Activated T-helper 2 cell treated with anti-CD3 and anti-CD28 coated beads, Interferon-gamma antibody, Interleukin-2, Interleukin-4, amounts not matched to agents 10 μg/mL and 5 μg/mL and 100 μg/mL, durations not matched to agents 14 hours and 24 hours and 36 hours (primary cell): ENCODE measurements at regions not wholly inside any gene's neighbourhood (a gene's known extent, or its start where the extent isn't known, plus 50 kb on each side); places are given as distances from the start of the nearest gene placed in this dataset.

Experiments used
- DNase-seq: peaks from one replicate; pipeline ENCODE4 v3.0.0; 2021; ENCODE audit warnings: low spot score
- H3K27ac Mint-ChIP-seq: one replicate; pipeline ENCODE4 v1.8.0; 2021; ENCODE audit warnings: mixed read lengths
- H3K27me3 Mint-ChIP-seq: one replicate; pipeline ENCODE4 v1.8.0; 2021; ENCODE audit warnings: low read depth, mixed read lengths
- H3K36me3 Mint-ChIP-seq: one replicate; pipeline ENCODE4 v1.8.0; 2021; ENCODE audit warnings: low read depth, mixed read lengths
- H3K4me1 Mint-ChIP-seq: one replicate; pipeline ENCODE4 v1.8.0; 2021; ENCODE audit warnings: low read depth, mixed read lengths
- H3K4me3 Mint-ChIP-seq: one replicate; pipeline ENCODE4 v1.8.0; 2021; ENCODE audit warnings: low read depth, mild to moderate bottlenecking, moderate library complexity, mixed read lengths
- H3K9me3 Mint-ChIP-seq: one replicate; pipeline ENCODE4 v1.8.0; 2021; ENCODE audit warnings: mixed read lengths
- intact Hi-C: fragments of 100-400 bp; cut with micrococcal nuclease; formaldehyde crosslinking; loops from one replicate; pipeline ENCODE4 v1.15.1; 2023

- no peaks in the 10 kb centered on the region for H3K4me1 Mint-ChIP-seq
- H3K9me3 Mint-ChIP-seq: no peaks in the 10 kb centered on the region
- H3K27ac Mint-ChIP-seq: no peak overlapping the region
- H3K27me3 Mint-ChIP-seq: no peaks in the 10 kb centered on the region
- intact Hi-C loops: loop anchor here (5.0 to 10.0 kb wide), 2 partner anchors 648 to 730 kb away; no protein-coding TSS in a partner anchor
- no peak for DNase-seq
- no peaks in the 10 kb centered on the region for H3K36me3 Mint-ChIP-seq
- H3K4me3 Mint-ChIP-seq: no peak overlapping the region
These were observed 531.3 kb upstream of the JAG1 start for GRCh38 chr20:11204926-11205768.

- Mint-ChIP-seq H3K4me3 (no peak overlapping the region), H3K9me3 (no peaks in the 10 kb centered on the region), H3K36me3 (no peaks in the 10 kb centered on the region), H3K27me3 (no peaks in the 10 kb centered on the region), H3K4me1 (no peaks in the 10 kb centered on the region), H3K27ac (no peak overlapping the region)
- intact Hi-C loops: loop anchor here (5.0 to 10.0 kb wide), 2 partner anchors 649 to 731 kb away; no protein-coding TSS in a partner anchor
- DNase-seq: no peak
These were observed 532.1 kb upstream of the JAG1 start for GRCh38 chr20:11205769-11206362.

- no peak for DNase-seq
- Mint-ChIP-seq H3K27ac (no peak overlapping the region), H3K4me3 (no peak overlapping the region), H3K9me3 (no peaks in the 10 kb centered on the region), H3K36me3 (no peaks in the 10 kb centered on the region), H3K4me1 (no peaks in the 10 kb centered on the region), H3K27me3 (no peaks in the 10 kb centered on the region)
- intact Hi-C loops: loop anchor here (5.0 to 10.0 kb wide), 2 partner anchors 651 to 733 kb away; no protein-coding TSS in a partner anchor
These were observed 534.1 kb upstream of the JAG1 start for GRCh38 chr20:11207749-11208502.

- Mint-ChIP-seq H3K27ac (no peak overlapping the region), H3K36me3 (no peaks in the 10 kb centered on the region), H3K4me3 (no peak overlapping the region), H3K27me3 (no peaks in the 10 kb centered on the region), H3K9me3 (no peaks in the 10 kb centered on the region), H3K4me1 (no peaks in the 10 kb centered on the region)
- intact Hi-C loops: no loop called here
- no peak for DNase-seq
These were observed 536.8 kb upstream of the JAG1 start for GRCh38 chr20:11210611-11211010.

- DNase-seq: no peak
- H3K9me3 Mint-ChIP-seq: no peaks in the 10 kb centered on the region
- no peak overlapping the region for H3K27ac Mint-ChIP-seq
- intact Hi-C loops: no loop called here
- H3K36me3 Mint-ChIP-seq: no peaks in the 10 kb centered on the region
- no peaks in the 10 kb centered on the region for H3K27me3 Mint-ChIP-seq
- no peak overlapping the region for H3K4me3 Mint-ChIP-seq
- no peaks in the 10 kb centered on the region for H3K4me1 Mint-ChIP-seq
These were observed 538.5 kb upstream of the JAG1 start for GRCh38 chr20:11212272-11212671.

- Mint-ChIP-seq H3K4me1 (no peaks in the 10 kb centered on the region), H3K4me3 (no peak overlapping the region), H3K36me3 (no peaks in the 10 kb centered on the region), H3K9me3 (no peaks in the 10 kb centered on the region), H3K27me3 (no peaks in the 10 kb centered on the region), H3K27ac (no peak overlapping the region)
- intact Hi-C loops: no loop called here
- no peak for DNase-seq
These were observed 539.1 kb upstream of the JAG1 start for GRCh38 chr20:11212902-11213301.

GRCh38 chr20:11214256-11214840 lies 540.5 kb upstream of the JAG1 start:
- intact Hi-C loops: no loop called here
- no peaks in the 10 kb centered on the region for H3K27me3 Mint-ChIP-seq
- no peak overlapping the region for H3K27ac Mint-ChIP-seq
- no peaks in the 10 kb centered on the region for H3K9me3 Mint-ChIP-seq
- H3K4me3 Mint-ChIP-seq: no peak overlapping the region
- no peaks in the 10 kb centered on the region for H3K36me3 Mint-ChIP-seq
- H3K4me1 Mint-ChIP-seq: no peaks in the 10 kb centered on the region
- DNase-seq: no peak

GRCh38 chr20:11216451-11217314 lies 542.9 kb upstream of the JAG1 start:
- H3K9me3 Mint-ChIP-seq: no peaks in the 10 kb centered on the region
- H3K36me3 Mint-ChIP-seq: no peaks in the 10 kb centered on the region
- intact Hi-C loops: no loop called here
- H3K4me1 Mint-ChIP-seq: no peaks in the 10 kb centered on the region
- no peaks in the 10 kb centered on the region for H3K27me3 Mint-ChIP-seq
- H3K27ac Mint-ChIP-seq: no peak overlapping the region
- H3K4me3 Mint-ChIP-seq: no peak overlapping the region
- DNase-seq: no peak

GRCh38 chr20:11217326-11218172 lies 543.8 kb upstream of the JAG1 start:
- Mint-ChIP-seq H3K27ac (no peak overlapping the region), H3K36me3 (no peaks in the 10 kb centered on the region), H3K27me3 (no peaks in the 10 kb centered on the region), H3K4me3 (no peak overlapping the region), H3K9me3 (no peaks in the 10 kb centered on the region), H3K4me1 (no peaks in the 10 kb centered on the region)
- DNase-seq: no peak
- intact Hi-C loops: no loop called here

- DNase-seq: no peak
- no peaks in the 10 kb centered on the region for H3K36me3 Mint-ChIP-seq
- no peak overlapping the region for H3K4me3 Mint-ChIP-seq
- no peaks in the 10 kb centered on the region for H3K27me3 Mint-ChIP-seq
- H3K4me1 Mint-ChIP-seq: no peaks in the 10 kb centered on the region
- H3K9me3 Mint-ChIP-seq: no peaks in the 10 kb centered on the region
- H3K27ac Mint-ChIP-seq: no peak overlapping the region
- intact Hi-C loops: no loop called here
These were observed 544.4 kb upstream of the JAG1 start for GRCh38 chr20:11218173-11218680.

- Mint-ChIP-seq H3K9me3 (no peaks in the 10 kb centered on the region), H3K27me3 (no peaks in the 10 kb centered on the region), H3K27ac (no peak overlapping the region), H3K36me3 (no peaks in the 10 kb centered on the region), H3K4me3 (no peak overlapping the region), H3K4me1 (no peaks in the 10 kb centered on the region)
- intact Hi-C loops: no loop called here
- no peak for DNase-seq
These were observed 545.4 kb upstream of the JAG1 start for GRCh38 chr20:11219192-11219591.
